GM23248 (cell line): ENCODE measurements at regions not wholly inside any gene's neighbourhood (a gene's known extent, or its start where the extent isn't known, plus 50 kb on each side); places are given as distances from the start of the nearest gene placed in this dataset.
"Not testable (repeated sequence)": the region's sequence is repeated elsewhere in the genome, so short reads cannot be mapped to it uniquely, and the experiment has no call there.

Source experiments
- DNase-seq: peaks from one replicate; pipeline ENCODE4 v3.0.0-alpha.2; 2015
- H2AFZ ChIP-seq: fragments of 200-600 bp; sonication (generic); 2 replicates; pipeline ENCODE4 v1.6.1; 2016; ENCODE audit warnings: antibody characterized with exemption
- H3F3A ChIP-seq: fragments of 200-600 bp; sonication (generic); 2 replicates; pipeline ENCODE4 v1.6.1; 2016; ENCODE audit warnings: mild to moderate bottlenecking, antibody characterized with exemption, mixed run types; ENCODE audit not compliant: insufficient read depth
- H3K27ac ChIP-seq: fragments of 200-600 bp; sonication (generic); 2 replicates; pipeline ENCODE4 v1.5.1; 2016; ENCODE audit warnings: mild to moderate bottlenecking
- H3K27me3 ChIP-seq: fragments of 200-600 bp; sonication (generic); replicated peaks from 2 replicates; pipeline ENCODE4 v1.6.1; 2016; ENCODE audit warnings: mild to moderate bottlenecking; ENCODE audit not compliant: insufficient read depth
- H3K36me3 ChIP-seq: fragments of 200-600 bp; sonication (generic); 2 replicates; pipeline ENCODE4 v1.6.1; 2016; ENCODE audit warnings: low read depth, mild to moderate bottlenecking
- H3K4me1 ChIP-seq: fragments of 200-600 bp; sonication (generic); 2 replicates; pipeline ENCODE4 v1.6.1; 2016; ENCODE audit warnings: mild to moderate bottlenecking; ENCODE audit not compliant: insufficient read depth
- H3K4me2 ChIP-seq: fragments of 200-600 bp; sonication (generic); one replicate; pipeline ENCODE4 v1.6.1; 2016; ENCODE audit warnings: mild to moderate bottlenecking; ENCODE audit not compliant: unreplicated experiment
- H3K4me3 ChIP-seq: fragments of 200-600 bp; sonication (generic); 2 replicates; pipeline ENCODE4 v1.5.1; 2016; ENCODE audit warnings: mild to moderate bottlenecking
- H3K79me2 ChIP-seq: fragments of 200-600 bp; sonication (generic); 2 replicates; pipeline ENCODE4 v1.6.1; 2016; ENCODE audit warnings: mild to moderate bottlenecking; ENCODE audit not compliant: insufficient read depth
- H3K9ac ChIP-seq: fragments of 200-600 bp; sonication (generic); 2 replicates; pipeline ENCODE4 v1.6.1; 2016; ENCODE audit warnings: mild to moderate bottlenecking
- H3K9me2 ChIP-seq: fragments of 200-600 bp; sonication (generic); 2 replicates; pipeline ENCODE4 v1.6.1; 2016; ENCODE audit warnings: mixed run types, mild to moderate bottlenecking, moderate library complexity; ENCODE audit not compliant: insufficient read depth
- H3K9me3 ChIP-seq: fragments of 200-600 bp; sonication (generic); one replicate; pipeline ENCODE4 v1.6.1; 2017; ENCODE audit warnings: low read depth
- H4K20me1 ChIP-seq: fragments of 200-600 bp; sonication (generic); 2 replicates; pipeline ENCODE4 v1.6.0; 2016; ENCODE audit not compliant: insufficient read depth
- EZH2 ChIP-seq: fragments of 200-600 bp; sonication (generic); IDR thresholded peaks from 2 replicates; pipeline ENCODE4 v1.6.1; 2018; ENCODE audit warnings: antibody characterized with exemption, mild to moderate bottlenecking; ENCODE audit not compliant: insufficient read depth, poor library complexity, severe bottlenecking
- EZH2phosphoT487 ChIP-seq: fragments of 200-600 bp; sonication (generic); IDR thresholded peaks from 2 replicates; pipeline ENCODE4 v1.6.1; 2018; ENCODE audit warnings: antibody characterized with exemption, moderate library complexity, mild to moderate bottlenecking, low read depth; ENCODE audit not compliant: insufficient read depth
- WGBS, 2 experiments: methylation state at CpG; one replicate each; pipeline ENCODE4 v1.1.6; 2015 to 2017; ENCODE audit warnings: low lambda C conversion rate in 2 of 2, low coverage in 1 of 2; ENCODE audit errors: missing lambda C conversion rate in 2 of 2; 5-methylcytosine and 5-hydroxymethylcytosine counted together
- in situ Hi-C: fragments of 300-500 bp; cut with MboI; formaldehyde crosslinking; loops from 2 replicates; pipeline ENCODE4 v1.15.0; 2020

- Histone ChIP-seq H3K79me2 (no peaks in the 10 kb centered on the region), H3K27me3 (no peaks in the 10 kb centered on the region), H3K9me2 (no peaks in the 10 kb centered on the region), H3K4me2 (no peak overlapping the region), H4K20me1 (no peaks in the 10 kb centered on the region), H3K9me3 (no peaks in the 10 kb centered on the region), H3F3A (no peaks in the 10 kb centered on the region), H3K27ac (no peak overlapping the region), H3K4me3 (no peak overlapping the region), H3K4me1 (no peaks in the 10 kb centered on the region), H3K9ac (no peak overlapping the region), H2AFZ (no peak overlapping the region), H3K36me3 (no peaks in the 10 kb centered on the region)
- TF ChIP-seq EZH2: no peak
- TF ChIP-seq EZH2phosphoT487: no peak
- 26 to 35% methylated on average over 4 of the region's 4 CpGs for WGBS, 2 experiments
- in situ Hi-C loops: no loop called here
- DNase-seq: no peak
These were observed 532.5 kb downstream of the CCSER2 start for GRCh38 chr10:84860855-84861254.

GRCh38 chr10:84862551-84862950 is 534.2 kb downstream of the CCSER2 start:
- in situ Hi-C loops: no loop called here
- Histone ChIP-seq H3K9ac (no peak overlapping the region), H3K36me3 (no peaks in the 10 kb centered on the region), H3K27ac (no peak overlapping the region), H3K79me2 (no peaks in the 10 kb centered on the region), H4K20me1 (no peaks in the 10 kb centered on the region), H3K4me3 (no peak overlapping the region), H3F3A (no peaks in the 10 kb centered on the region), H3K9me3 (no peaks in the 10 kb centered on the region), H3K9me2 (no peaks in the 10 kb centered on the region), H3K27me3 (no peaks in the 10 kb centered on the region), H3K4me2 (no peak overlapping the region), H2AFZ (no peak overlapping the region), H3K4me1 (no peaks in the 10 kb centered on the region)
- no peak for DNase-seq
- WGBS, 2 experiments: 0 to 8% methylated on average over 1 of the region's 1 CpG
- no peak for TF ChIP-seq EZH2phosphoT487
- TF ChIP-seq EZH2: no peak

GRCh38 chr10:84863675-84864074 is 535.3 kb downstream of the CCSER2 start:
- no peaks in the 10 kb centered on the region for H3K9me3 ChIP-seq
- H3K36me3 ChIP-seq: no peaks in the 10 kb centered on the region
- H3F3A ChIP-seq: no peaks in the 10 kb centered on the region
- H3K79me2 ChIP-seq: no peaks in the 10 kb centered on the region
- H3K4me1 ChIP-seq: no peaks in the 10 kb centered on the region
- H3K9me2 ChIP-seq: no peaks in the 10 kb centered on the region
- in situ Hi-C loops: no loop called here
- H3K27ac ChIP-seq: no peak overlapping the region
- no peaks in the 10 kb centered on the region for H4K20me1 ChIP-seq
- DNase-seq: no peak
- H2AFZ ChIP-seq: no peak overlapping the region
- 11 to 17% methylated on average over 2 of the region's 2 CpGs for WGBS, 2 experiments
- no peak overlapping the region for H3K9ac ChIP-seq
- no peak overlapping the region for H3K4me2 ChIP-seq
- TF ChIP-seq EZH2phosphoT487 (no peak), EZH2 (no peak)
- no peak overlapping the region for H3K4me3 ChIP-seq
- H3K27me3 ChIP-seq: no peaks in the 10 kb centered on the region

- Histone ChIP-seq H3K36me3 (no peaks in the 10 kb centered on the region), H3K9ac (no peak overlapping the region), H3K27ac (no peak overlapping the region), H2AFZ (no peak overlapping the region), H3F3A (no peaks in the 10 kb centered on the region), H3K9me3 (no peaks in the 10 kb centered on the region), H4K20me1 (no peaks in the 10 kb centered on the region), H3K4me3 (no peak overlapping the region), H3K9me2 (no peaks in the 10 kb centered on the region), H3K4me2 (no peak overlapping the region), H3K4me1 (no peaks in the 10 kb centered on the region), H3K27me3 (no peaks in the 10 kb centered on the region), H3K79me2 (no peaks in the 10 kb centered on the region)
- WGBS, 2 experiments: 12% methylated on average over 4 of the region's 4 CpGs
- no peak for DNase-seq
- in situ Hi-C loops: no loop called here
- TF ChIP-seq EZH2phosphoT487 (no peak), EZH2 (no peak)
These were observed 548.0 kb downstream of the CCSER2 start for GRCh38 chr10:84876116-84876999.

GRCh38 chr10:84879991-84880390 is 551.6 kb downstream of the CCSER2 start:
- Histone ChIP-seq H3K4me2 (no peak overlapping the region), H3K9me2 (no peaks in the 10 kb centered on the region), H3K36me3 (no peaks in the 10 kb centered on the region), H3F3A (no peaks in the 10 kb centered on the region), H3K9me3 (no peaks in the 10 kb centered on the region), H2AFZ (no peak overlapping the region), H3K4me3 (no peak overlapping the region), H3K79me2 (no peaks in the 10 kb centered on the region), H3K4me1 (no peaks in the 10 kb centered on the region), H3K27ac (no peak overlapping the region), H3K9ac (no peak overlapping the region), H4K20me1 (no peaks in the 10 kb centered on the region), H3K27me3 (no peaks in the 10 kb centered on the region)
- DNase-seq: no peak
- WGBS, 2 experiments: 18 to 21% methylated on average over 2 of the region's 2 CpGs
- in situ Hi-C loops: no loop called here
- TF ChIP-seq EZH2phosphoT487 (no peak), EZH2 (no peak)

- H3K36me3 ChIP-seq, H3F3A ChIP-seq, H3K4me3 ChIP-seq, H3K27ac ChIP-seq, DNase-seq, H3K27me3 ChIP-seq, H3K9me2 ChIP-seq, H4K20me1 ChIP-seq, in situ Hi-C loops, H3K4me2 ChIP-seq, H3K79me2 ChIP-seq, H2AFZ ChIP-seq, H3K9ac ChIP-seq, H3K4me1 ChIP-seq, H3K9me3 ChIP-seq: not testable (repeated sequence)
- 24% methylated on average over 3 of the region's 3 CpGs for WGBS, 2 experiments
These were observed 553.3 kb downstream of the CCSER2 start for GRCh38 chr10:84881696-84882095.
